ENCODE measurements at regions not wholly inside any gene's neighbourhood (a gene's known extent, or its start where the extent isn't known, plus 50 kb on each side); places are given as distances from the start of the nearest gene placed in this dataset.
A peak's percentile ranks its signal among the peaks of the same experiment; 100 is the strongest.

GRCh38 chr9:89659891-89660685 is 55.3 kb downstream of the GADD45G start:
- FAIRE-seq = no peak

GRCh38 chr9:89661391-89661949 is 56.7 kb downstream of the GADD45G start:
- TF ChIP-seq EZH2 (IDR thresholded peaks at IDR 0.05; ENCODE audit: low read length) (no peak), CTCF (optimal IDR thresholded peaks at IDR 0.05 in 1 of 3, IDR thresholded peaks at IDR 0.05 in 1 of 3, conservative IDR thresholded peaks at IDR 0.05 in 1 of 3; ENCODE audit: extremely low read depth in 1 of 3, insufficient read depth in 2 of 3, low read length in 3 of 3) (no peak)
- Histone ChIP-seq H3K9ac (ENCODE audit: control insufficient read depth, extremely low read depth, insufficient read depth, low read length) (no peak overlapping the region), H3K9me3 (ENCODE audit: control insufficient read depth, low read depth, low read length) (no peaks in the 10 kb centered on the region), H3K27ac (ENCODE audit: control insufficient read depth, insufficient read depth, low read length) (no peak overlapping the region), H2AFZ (ENCODE audit: control insufficient read depth, low read length) (no peak overlapping the region), H3K4me1 (ENCODE audit: control insufficient read depth, extremely low read depth, insufficient read depth, low read length) (peaks cover 4% of the 10 kb centered on the region), H3K4me3 (ENCODE audit: control insufficient read depth in 2 of 3, extremely low read depth in 1 of 3, insufficient read depth in 2 of 3, low read depth in 1 of 3, low read length in 3 of 3) (no peak overlapping the region), H3K27me3 (ENCODE audit: control insufficient read depth, extremely low read depth, insufficient read depth, low read length) (peaks cover 13% of the 10 kb centered on the region), H3K36me3 (ENCODE audit: control insufficient read depth in 2 of 2, extremely low read depth in 1 of 2, insufficient read depth in 2 of 2, low read length in 2 of 2) (no peaks in the 10 kb centered on the region), H3K4me2 (ENCODE audit: control insufficient read depth, extremely low read depth, insufficient read depth, low read depth, low read length) (peak overlapping the region; percentile 22), H3K9me1 (ENCODE audit: control insufficient read depth, extremely low read depth, insufficient read depth, low read length) (no peaks in the 10 kb centered on the region), H3K79me2 (ENCODE audit: control insufficient read depth, insufficient read depth, low read length) (no peaks in the 10 kb centered on the region), H4K20me1 (ENCODE audit: control insufficient read depth, extremely low read depth, insufficient read depth, low read length) (no peaks in the 10 kb centered on the region)
- dilution Hi-C loops (cut with MboI; ENCODE audit: extremely low pct_ligation_motif_present, low sequenced_read_pairs) = no loop called here
- DNase-seq (ENCODE audit: low read depth, low spot score) (no peak), FAIRE-seq (no peak)

More at GRCh38 chr9:89659891-89660685, 55.3 kb downstream of the GADD45G start:
- Histone ChIP-seq H3K4me3 (ENCODE audit: control insufficient read depth in 2 of 3, extremely low read depth in 1 of 3, insufficient read depth in 2 of 3, low read depth in 1 of 3, low read length in 3 of 3) (no peak overlapping the region), H4K20me1 (ENCODE audit: control insufficient read depth, extremely low read depth, insufficient read depth, low read length) (no peaks in the 10 kb centered on the region), H3K9me1 (ENCODE audit: control insufficient read depth, extremely low read depth, insufficient read depth, low read length) (no peaks in the 10 kb centered on the region), H3K27ac (ENCODE audit: control insufficient read depth, insufficient read depth, low read length) (no peak overlapping the region), H3K79me2 (ENCODE audit: control insufficient read depth, insufficient read depth, low read length) (no peaks in the 10 kb centered on the region), H3K9ac (ENCODE audit: control insufficient read depth, extremely low read depth, insufficient read depth, low read length) (no peak overlapping the region), H3K9me3 (ENCODE audit: control insufficient read depth, low read depth, low read length) (no peaks in the 10 kb centered on the region), H3K4me2 (ENCODE audit: control insufficient read depth, extremely low read depth, insufficient read depth, low read depth, low read length) (no peak overlapping the region), H3K4me1 (ENCODE audit: control insufficient read depth, extremely low read depth, insufficient read depth, low read length) (peaks cover 4% of the 10 kb centered on the region), H2AFZ (ENCODE audit: control insufficient read depth, low read length) (no peak overlapping the region), H3K27me3 (ENCODE audit: control insufficient read depth, extremely low read depth, insufficient read depth, low read length) (peaks cover 11% of the 10 kb centered on the region), H3K36me3 (ENCODE audit: control insufficient read depth in 2 of 2, extremely low read depth in 1 of 2, insufficient read depth in 2 of 2, low read length in 2 of 2) (no peaks in the 10 kb centered on the region)
- TF ChIP-seq EZH2 (IDR thresholded peaks at IDR 0.05; ENCODE audit: low read length) = no peak
- no peak for TF ChIP-seq CTCF (optimal IDR thresholded peaks at IDR 0.05 in 1 of 3, IDR thresholded peaks at IDR 0.05 in 1 of 3, conservative IDR thresholded peaks at IDR 0.05 in 1 of 3; ENCODE audit: extremely low read depth in 1 of 3, insufficient read depth in 2 of 3, low read length in 3 of 3)
- no peak for DNase-seq (ENCODE audit: low read depth, low spot score)
- dilution Hi-C loops (cut with MboI; ENCODE audit: extremely low pct_ligation_motif_present, low sequenced_read_pairs) = no loop called here

All from keratinocyte (primary cell).